ENCODE measurements at regions not wholly inside any gene's neighbourhood (a gene's known extent, or its start where the extent isn't known, plus 50 kb on each side); places are given as distances from the start of the nearest gene placed in this dataset.

GRCh38 chr6:122198922-122199321 lies 200.5 kb upstream of the HSF2 start:
- H3K36me3 ChIP-seq = no peaks in the 10 kb centered on the region
- H3K9ac ChIP-seq = no peak overlapping the region
- Mint-ChIP-seq H3K27me3 (ENCODE audit: insufficient read depth, low read depth) (no peaks in the 10 kb centered on the region), H3K4me1 (peaks cover 3% of the 10 kb centered on the region), H3K36me3 (no peaks in the 10 kb centered on the region), H3K4me3 (no peak overlapping the region), H3K27ac (no peak overlapping the region), H3K9me3 (no peaks in the 10 kb centered on the region)
- no peaks in the 10 kb centered on the region for H3K9me3 ChIP-seq (ENCODE audit: low read depth)
- no peaks in the 10 kb centered on the region for H4K20me1 ChIP-seq (ENCODE audit: low read depth)
- TF ChIP-seq EZH2phosphoT487 (IDR thresholded peaks at IDR 0.05) (no peak), CTCF (IDR thresholded peaks at IDR 0.05) (no peak), EZH2 (IDR thresholded peaks at IDR 0.05) (no peak)
- no peaks in the 10 kb centered on the region for H3K79me2 ChIP-seq (ENCODE audit: low read depth)
- no peak overlapping the region for H3K27ac ChIP-seq
- no peak overlapping the region for H3K4me2 ChIP-seq
- no peaks in the 10 kb centered on the region for H3K27me3 ChIP-seq
- H3F3A ChIP-seq (ENCODE audit: low read depth) = no peaks in the 10 kb centered on the region
- no peak for DNase-seq (ENCODE audit: low spot score)
- H3K4me1 ChIP-seq = no peaks in the 10 kb centered on the region
- no peak overlapping the region for H2AFZ ChIP-seq (replicated peaks)
- no peak overlapping the region for H3K4me3 ChIP-seq

- H3K4me3 Mint-ChIP-seq = no peak overlapping the region
- Histone ChIP-seq H3K4me3 (no peak overlapping the region), H3K9ac (no peak overlapping the region), H3K27ac (no peak overlapping the region), H2AFZ (replicated peaks) (no peak overlapping the region), H3K9me3 (ENCODE audit: low read depth) (no peaks in the 10 kb centered on the region), H3K4me1 (no peaks in the 10 kb centered on the region), H3K27me3 (no peaks in the 10 kb centered on the region), H3K79me2 (ENCODE audit: low read depth) (no peaks in the 10 kb centered on the region), H4K20me1 (ENCODE audit: low read depth) (no peaks in the 10 kb centered on the region), H3F3A (ENCODE audit: low read depth) (no peaks in the 10 kb centered on the region), H3K36me3 (no peaks in the 10 kb centered on the region), H3K4me2 (no peak overlapping the region)
- peaks cover 2% of the 10 kb centered on the region for H3K4me1 Mint-ChIP-seq
- H3K27ac Mint-ChIP-seq = no peak overlapping the region
- H3K27me3 Mint-ChIP-seq (ENCODE audit: insufficient read depth, low read depth) = peaks cover 3% of the 10 kb centered on the region
- H3K9me3 Mint-ChIP-seq = peaks cover 4% of the 10 kb centered on the region
- no peaks in the 10 kb centered on the region for H3K36me3 Mint-ChIP-seq
- no peak for TF ChIP-seq CTCF (IDR thresholded peaks at IDR 0.05)
- no peak for DNase-seq (ENCODE audit: low spot score)
These were observed 199.0 kb upstream of the HSF2 start for GRCh38 chr6:122200440-122200839.

- peaks cover 3% of the 10 kb centered on the region for H3K27me3 Mint-ChIP-seq (ENCODE audit: insufficient read depth, low read depth)
- TF ChIP-seq CTCF (IDR thresholded peaks at IDR 0.05) (peak; percentile 22), EZH2phosphoT487 (IDR thresholded peaks at IDR 0.05) (no peak), EZH2 (IDR thresholded peaks at IDR 0.05) (no peak)
- DNase-seq (ENCODE audit: low spot score) = no peak
These were observed 196.8 kb upstream of the HSF2 start for GRCh38 chr6:122202576-122203137.

More at GRCh38 chr6:122202576-122203137, 196.8 kb upstream of the HSF2 start:
- no peak overlapping the region for H3K9ac ChIP-seq
- Mint-ChIP-seq H3K36me3 (no peaks in the 10 kb centered on the region), H3K4me3 (no peak overlapping the region), H3K27ac (no peak overlapping the region), H3K9me3 (peaks cover 4% of the 10 kb centered on the region), H3K4me1 (no peaks in the 10 kb centered on the region)
- H3K27ac ChIP-seq = no peak overlapping the region
- H3K9me3 ChIP-seq (ENCODE audit: low read depth) = no peaks in the 10 kb centered on the region
- no peaks in the 10 kb centered on the region for H3K4me1 ChIP-seq
- peak overlapping the region; percentile 32 for H2AFZ ChIP-seq (replicated peaks)
- no peak overlapping the region for H3K4me3 ChIP-seq
- H3K36me3 ChIP-seq = no peaks in the 10 kb centered on the region
- no peaks in the 10 kb centered on the region for H4K20me1 ChIP-seq (ENCODE audit: low read depth)
- no peaks in the 10 kb centered on the region for H3F3A ChIP-seq (ENCODE audit: low read depth)
- H3K27me3 ChIP-seq = no peaks in the 10 kb centered on the region
- H3K79me2 ChIP-seq (ENCODE audit: low read depth) = no peaks in the 10 kb centered on the region
- H3K4me2 ChIP-seq = no peak overlapping the region

All from neural progenitor cell (in vitro differentiated cells).